ENCODE measurements at regions not wholly inside any gene's neighbourhood (a gene's known extent, or its start where the extent isn't known, plus 50 kb on each side); places are given as distances from the start of the nearest gene placed in this dataset.
"Not testable (repeated sequence)": the region's sequence is repeated elsewhere in the genome, so short reads cannot be mapped to it uniquely, and the experiment has no call there.

GRCh38 chr2:241958818-241959545 is 89.5 kb downstream of the RTP5 start:
- 78% methylated on average over 11 of the region's 21 CpGs for WGBS (ENCODE audit: insufficient coverage)
- H3K27ac ChIP-seq (ENCODE audit: low read length), result no peak overlapping the region
- H3K27me3 ChIP-seq (ENCODE audit: control insufficient read depth, insufficient read depth, low read length), result no peaks in the 10 kb centered on the region
- no peaks in the 10 kb centered on the region for H3K4me1 ChIP-seq (ENCODE audit: control insufficient read depth, insufficient read depth, low read length)
- H3K4me3 ChIP-seq (ENCODE audit: low read length), result no peak overlapping the region
- H3K9me3 ChIP-seq (replicated peaks; ENCODE audit: control insufficient read depth, low read depth, low read length), result no peaks in the 10 kb centered on the region
- H3K36me3 ChIP-seq (ENCODE audit: control insufficient read depth, insufficient read depth, low read length), result peaks cover 3% of the 10 kb centered on the region
- DNase-seq, result peak; percentile 27

- Histone ChIP-seq H3K4me1 (ENCODE audit: control insufficient read depth, insufficient read depth, low read length) (no peaks in the 10 kb centered on the region), H3K4me3 (ENCODE audit: low read length) (no peak overlapping the region), H3K27me3 (ENCODE audit: control insufficient read depth, insufficient read depth, low read length) (no peaks in the 10 kb centered on the region), H3K36me3 (ENCODE audit: control insufficient read depth, insufficient read depth, low read length) (peaks cover 3% of the 10 kb centered on the region), H3K9me3 (replicated peaks; ENCODE audit: control insufficient read depth, low read depth, low read length) (no peaks in the 10 kb centered on the region), H3K27ac (ENCODE audit: low read length) (no peak overlapping the region)
- DNase-seq, result peak; percentile 22
- 61% methylated on average over 3 of the region's 3 CpGs for WGBS (ENCODE audit: insufficient coverage)
These were observed 90.3 kb downstream of the RTP5 start for GRCh38 chr2:241959751-241960269.

DNA sequence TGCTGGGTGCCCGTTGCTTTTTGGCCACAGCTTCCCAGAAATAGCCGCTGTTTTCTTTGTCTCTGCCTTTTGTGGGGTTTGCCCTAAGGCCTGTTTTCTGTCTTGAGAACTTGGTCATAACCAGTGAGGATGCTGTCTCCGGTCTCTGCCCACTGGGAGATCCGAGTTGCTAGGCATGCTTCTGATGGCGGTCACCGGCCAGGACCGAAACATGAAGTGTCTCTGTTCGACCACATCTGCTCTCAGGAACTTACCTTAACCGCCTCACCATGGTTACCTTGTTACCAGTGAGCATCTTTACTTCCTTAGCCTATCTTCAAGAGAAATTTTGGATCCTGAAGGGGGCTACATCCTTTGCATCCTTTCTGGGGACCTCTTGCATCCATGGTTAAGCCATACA is 91.9 kb downstream of the RTP5 start:
- Histone ChIP-seq H3K4me1 (ENCODE audit: control insufficient read depth, insufficient read depth, low read length) (peaks cover 6% of the 10 kb centered on the region), H3K36me3 (ENCODE audit: control insufficient read depth, insufficient read depth, low read length) (peaks cover 3% of the 10 kb centered on the region), H3K4me3 (ENCODE audit: low read length) (no peak overlapping the region), H3K9me3 (replicated peaks; ENCODE audit: control insufficient read depth, low read depth, low read length) (no peaks in the 10 kb centered on the region), H3K27me3 (ENCODE audit: control insufficient read depth, insufficient read depth, low read length) (no peaks in the 10 kb centered on the region), H3K27ac (ENCODE audit: low read length) (no peak overlapping the region)
- 94% methylated on average over 7 of the region's 9 CpGs for WGBS (ENCODE audit: insufficient coverage)
- no peak for DNase-seq

- H3K36me3 ChIP-seq (ENCODE audit: control insufficient read depth, insufficient read depth, low read length), result peaks cover 5% of the 10 kb centered on the region
- 80% methylated on average over 1 of the region's 7 CpGs for WGBS (ENCODE audit: insufficient coverage)
These were observed 94.6 kb downstream of the RTP5 start for GRCh38 chr2:241964133-241964532.

DNA sequence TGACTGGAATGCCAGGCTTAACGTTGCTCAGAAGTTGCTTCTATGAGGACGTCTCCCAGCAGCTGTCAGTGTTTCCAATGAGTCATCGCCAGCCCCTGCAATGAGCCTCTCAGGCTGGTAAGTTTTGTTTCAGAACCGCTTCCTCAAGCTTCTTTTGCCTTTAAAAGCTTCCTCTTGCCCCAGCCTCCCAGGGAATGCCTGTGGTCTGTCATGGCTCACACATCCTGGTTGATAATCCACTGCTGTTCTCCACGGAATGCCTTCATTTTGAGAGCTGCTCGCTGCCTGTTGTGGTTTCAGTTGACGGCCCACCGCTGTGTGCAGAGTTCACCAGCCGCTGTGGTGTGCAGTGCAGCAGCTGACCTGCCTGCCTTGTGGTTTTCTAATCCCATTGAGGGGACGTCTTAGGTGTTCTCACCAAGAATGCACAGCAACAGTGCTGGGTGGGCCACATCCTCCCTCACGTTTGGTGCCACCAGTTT is 96.4 kb downstream of the RTP5 start:
- peak overlapping the region; percentile 83 for H3K27ac ChIP-seq (ENCODE audit: low read length)
- peak; percentile 88 for DNase-seq
- no peaks in the 10 kb centered on the region for H3K27me3 ChIP-seq (ENCODE audit: control insufficient read depth, insufficient read depth, low read length)
- peaks cover 6% of the 10 kb centered on the region for H3K4me1 ChIP-seq (ENCODE audit: control insufficient read depth, insufficient read depth, low read length)
- no peaks in the 10 kb centered on the region for H3K9me3 ChIP-seq (replicated peaks; ENCODE audit: control insufficient read depth, low read depth, low read length)
- peaks cover 2% of the 10 kb centered on the region for H3K36me3 ChIP-seq (ENCODE audit: control insufficient read depth, insufficient read depth, low read length)
- H3K4me3 ChIP-seq (ENCODE audit: low read length), result peak overlapping the region; percentile 13
- 24% methylated on average over 10 of the region's 11 CpGs for WGBS (ENCODE audit: insufficient coverage)

More at GRCh38 chr2:241964133-241964532, 94.6 kb downstream of the RTP5 start:
- Histone ChIP-seq H3K27me3 (ENCODE audit: control insufficient read depth, insufficient read depth, low read length) (no peaks in the 10 kb centered on the region), H3K27ac (ENCODE audit: low read length) (no peak overlapping the region), H3K4me1 (ENCODE audit: control insufficient read depth, insufficient read depth, low read length) (peaks cover 6% of the 10 kb centered on the region), H3K9me3 (replicated peaks; ENCODE audit: control insufficient read depth, low read depth, low read length) (no peaks in the 10 kb centered on the region), H3K4me3 (ENCODE audit: low read length) (no peak overlapping the region)
- DNase-seq, result no peak

DNA sequence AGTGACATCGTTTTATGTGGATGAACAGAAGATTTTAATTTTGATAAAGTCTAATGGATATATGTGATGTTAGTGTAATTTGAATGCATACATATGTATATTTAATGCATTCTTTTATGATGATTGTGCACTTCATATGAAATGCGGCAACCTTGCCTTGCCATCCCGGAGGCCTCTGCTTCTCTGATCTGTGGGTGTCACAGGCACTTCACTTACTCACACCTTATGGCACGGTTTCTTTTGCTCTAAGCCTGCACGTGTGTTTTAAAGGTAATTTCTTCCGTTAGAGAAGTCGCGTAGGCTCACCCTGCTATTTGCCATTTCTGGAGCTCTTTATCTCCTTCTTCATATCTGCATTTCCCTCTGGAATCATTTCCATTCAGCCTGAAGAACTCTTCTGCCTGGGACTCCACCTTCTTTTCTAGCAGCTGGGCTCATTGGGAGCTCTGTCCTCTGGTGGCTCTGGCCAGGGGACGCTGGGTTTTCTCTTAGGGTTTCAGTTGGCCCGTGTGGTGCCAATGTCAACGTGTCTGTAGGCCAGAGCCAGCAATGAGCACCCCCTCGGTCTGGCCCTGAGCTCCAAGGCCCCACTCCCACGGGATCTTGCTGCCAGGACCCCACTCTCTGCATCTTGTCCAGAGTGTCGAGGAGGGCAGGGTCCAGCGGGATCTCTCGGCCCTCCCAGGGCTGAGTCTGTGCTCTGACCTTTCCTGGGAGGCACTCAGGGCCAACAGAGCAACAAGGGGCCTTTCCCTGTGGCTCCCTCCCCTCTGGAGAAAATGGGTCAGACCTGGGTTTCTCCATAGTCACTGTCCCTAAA is 97.3 kb downstream of the RTP5 start:
- no peaks in the 10 kb centered on the region for H3K9me3 ChIP-seq (replicated peaks; ENCODE audit: control insufficient read depth, low read depth, low read length)
- H3K4me1 ChIP-seq (ENCODE audit: control insufficient read depth, insufficient read depth, low read length), result peaks cover 6% of the 10 kb centered on the region
- DNase-seq, result no peak
- H3K27me3 ChIP-seq (ENCODE audit: control insufficient read depth, insufficient read depth, low read length), result no peaks in the 10 kb centered on the region
- no peak overlapping the region for H3K27ac ChIP-seq (ENCODE audit: low read length)
- H3K36me3 ChIP-seq (ENCODE audit: control insufficient read depth, insufficient read depth, low read length), result peaks cover 9% of the 10 kb centered on the region
- no peak overlapping the region for H3K4me3 ChIP-seq (ENCODE audit: low read length)
- WGBS (ENCODE audit: insufficient coverage), result 79% methylated on average over 13 of the region's 16 CpGs

DNA sequence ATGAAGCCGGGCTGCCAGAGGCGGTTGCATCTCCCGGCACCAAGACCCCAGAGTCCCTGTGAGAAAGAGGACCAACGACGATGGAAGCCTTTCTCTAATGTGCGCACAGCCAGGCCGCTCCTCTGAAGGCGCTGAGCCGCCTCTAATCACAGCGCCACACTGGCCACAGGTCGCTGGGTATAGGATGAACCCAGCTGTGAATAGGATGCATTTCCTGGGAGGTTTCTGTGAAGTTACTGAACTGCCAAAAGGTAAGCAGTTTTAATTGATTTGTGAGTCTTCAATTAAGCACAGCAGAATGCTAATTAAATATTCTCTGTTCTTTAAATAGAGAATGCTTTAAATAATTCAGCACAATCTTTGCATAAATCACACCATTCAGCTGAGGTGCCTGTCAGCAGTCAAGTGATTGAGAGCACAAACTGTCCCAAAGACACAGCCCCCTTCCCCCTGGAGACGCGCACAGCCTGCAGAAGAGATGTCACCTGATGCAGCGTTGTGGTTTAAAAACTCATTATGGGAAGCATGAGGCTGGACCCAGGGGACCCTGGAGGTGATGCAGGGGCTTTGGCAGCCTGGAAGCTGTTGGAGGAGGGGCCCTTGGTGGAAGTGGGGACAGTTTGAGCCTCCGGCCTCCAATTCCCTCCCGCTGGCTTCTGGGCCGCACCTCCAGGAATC is 98.1 kb downstream of the RTP5 start:
- 85% methylated on average over 15 of the region's 17 CpGs for WGBS (ENCODE audit: insufficient coverage)
- Histone ChIP-seq H3K4me3 (ENCODE audit: low read length) (no peak overlapping the region), H3K27ac (ENCODE audit: low read length) (no peak overlapping the region), H3K9me3 (replicated peaks; ENCODE audit: control insufficient read depth, low read depth, low read length) (no peaks in the 10 kb centered on the region), H3K4me1 (ENCODE audit: control insufficient read depth, insufficient read depth, low read length) (peaks cover 6% of the 10 kb centered on the region), H3K36me3 (ENCODE audit: control insufficient read depth, insufficient read depth, low read length) (peaks cover 9% of the 10 kb centered on the region), H3K27me3 (ENCODE audit: control insufficient read depth, insufficient read depth, low read length) (no peaks in the 10 kb centered on the region)
- no peak for DNase-seq

GRCh38 chr2:241968417-241968816 is 98.9 kb downstream of the RTP5 start:
- 97% methylated on average over 8 of the region's 9 CpGs for WGBS (ENCODE audit: insufficient coverage)

DNA sequence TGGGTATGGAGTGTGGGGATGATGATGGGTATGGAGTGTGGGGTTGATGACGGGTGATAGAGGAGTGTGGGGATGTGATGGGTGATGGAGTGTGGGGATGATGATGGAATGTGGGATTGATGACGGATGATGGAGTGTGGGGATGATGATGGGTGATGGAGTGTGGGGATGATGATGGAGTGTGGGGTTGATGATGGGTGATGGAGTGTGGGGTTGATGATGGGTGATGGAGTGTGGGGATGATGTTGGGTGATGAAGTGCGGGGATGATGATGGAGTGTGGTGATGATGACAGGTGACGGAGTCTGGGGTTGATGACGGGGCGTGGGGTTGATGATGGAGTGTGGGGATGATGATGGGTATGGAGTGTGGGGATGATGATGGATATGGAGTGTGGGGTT is 99.7 kb downstream of the RTP5 start:
- DNase-seq; H3K27me3 ChIP-seq (ENCODE audit: control insufficient read depth, insufficient read depth, low read length): not testable (repeated sequence)
- 98% methylated on average over 6 of the region's 6 CpGs for WGBS (ENCODE audit: insufficient coverage)

More at GRCh38 chr2:241968417-241968816, 98.9 kb downstream of the RTP5 start:
- no peak overlapping the region for H3K27ac ChIP-seq (ENCODE audit: low read length)
- peaks cover 12% of the 10 kb centered on the region for H3K36me3 ChIP-seq (ENCODE audit: control insufficient read depth, insufficient read depth, low read length)
- no peaks in the 10 kb centered on the region for H3K9me3 ChIP-seq (replicated peaks; ENCODE audit: control insufficient read depth, low read depth, low read length)
- H3K27me3 ChIP-seq (ENCODE audit: control insufficient read depth, insufficient read depth, low read length), result no peaks in the 10 kb centered on the region
- no peak overlapping the region for H3K4me3 ChIP-seq (ENCODE audit: low read length)
- no peak for DNase-seq
- peaks cover 6% of the 10 kb centered on the region for H3K4me1 ChIP-seq (ENCODE audit: control insufficient read depth, insufficient read depth, low read length)

GRCh38 chr2:241970716-241971115 is 101.2 kb downstream of the RTP5 start:
- 80% methylated on average over 1 of the region's 5 CpGs for WGBS (ENCODE audit: insufficient coverage)
- no peak overlapping the region for H3K27ac ChIP-seq (ENCODE audit: low read length)
- H3K36me3 ChIP-seq (ENCODE audit: control insufficient read depth, insufficient read depth, low read length), result peaks cover 22% of the 10 kb centered on the region
- H3K4me1 ChIP-seq (ENCODE audit: control insufficient read depth, insufficient read depth, low read length), result peaks cover 6% of the 10 kb centered on the region
- H3K4me3 ChIP-seq (ENCODE audit: low read length), result no peak overlapping the region
- H3K9me3 ChIP-seq (replicated peaks; ENCODE audit: control insufficient read depth, low read depth, low read length), result no peaks in the 10 kb centered on the region
- DNase-seq, result no peak
- H3K27me3 ChIP-seq (ENCODE audit: control insufficient read depth, insufficient read depth, low read length), result no peaks in the 10 kb centered on the region

More for the DNA sequence above, 99.7 kb downstream of the RTP5 start:
- H3K4me3 ChIP-seq (ENCODE audit: low read length); H3K9me3 ChIP-seq (replicated peaks; ENCODE audit: control insufficient read depth, low read depth, low read length); H3K27ac ChIP-seq (ENCODE audit: low read length); H3K4me1 ChIP-seq (ENCODE audit: control insufficient read depth, insufficient read depth, low read length): not testable (repeated sequence)
- peaks cover 12% of the 10 kb centered on the region for H3K36me3 ChIP-seq (ENCODE audit: control insufficient read depth, insufficient read depth, low read length)
